ENCODE measurements at regions not wholly inside any gene's neighbourhood (a gene's known extent, or its start where the extent isn't known, plus 50 kb on each side); places are given as distances from the start of the nearest gene placed in this dataset.
"Not testable (repeated sequence)": the region's sequence is repeated elsewhere in the genome, so short reads cannot be mapped to it uniquely, and the experiment has no call there.

DNA sequence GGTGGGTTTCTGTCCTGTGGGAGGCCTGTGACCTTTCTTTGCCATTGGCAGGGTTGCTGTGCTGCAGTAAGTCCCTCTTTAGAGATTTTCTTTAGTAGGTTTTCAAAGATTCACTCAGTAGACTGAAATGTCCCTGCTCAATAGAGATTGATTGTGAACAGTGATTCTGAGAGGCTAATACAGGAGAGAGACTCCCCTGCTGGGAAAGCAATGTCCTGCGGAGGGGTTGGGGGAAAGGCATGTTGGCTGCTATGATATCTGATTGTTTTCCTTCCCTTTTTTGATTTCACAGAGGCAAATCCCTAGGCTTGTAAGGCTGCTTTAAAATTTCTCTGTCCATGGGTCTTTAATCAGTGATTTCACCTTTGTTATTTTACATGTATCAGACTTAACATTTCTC lies 589.9 kb downstream of the ADGRL2 start:
- H3K4me1 ChIP-seq (ENCODE audit: control insufficient read depth, insufficient read depth, low read length): no peaks in the 10 kb centered on the region
- no peaks in the 10 kb centered on the region for H3K27me3 ChIP-seq (ENCODE audit: control insufficient read depth, insufficient read depth, low read length)
- no peaks in the 10 kb centered on the region for H3K36me3 ChIP-seq (ENCODE audit: control insufficient read depth, insufficient read depth, low read length)
- no peak for DNase-seq
- no CpG with 5 or more reads among the region's 1 CpG for WGBS (ENCODE audit: insufficient coverage, low lambda C conversion rate)
- H3K9me3 ChIP-seq (ENCODE audit: control insufficient read depth, low read depth, low read length): no peaks in the 10 kb centered on the region
- no peak overlapping the region for H3K27ac ChIP-seq (ENCODE audit: low read length)
- H3K4me3 ChIP-seq (ENCODE audit: low read length): no peak overlapping the region

DNA sequence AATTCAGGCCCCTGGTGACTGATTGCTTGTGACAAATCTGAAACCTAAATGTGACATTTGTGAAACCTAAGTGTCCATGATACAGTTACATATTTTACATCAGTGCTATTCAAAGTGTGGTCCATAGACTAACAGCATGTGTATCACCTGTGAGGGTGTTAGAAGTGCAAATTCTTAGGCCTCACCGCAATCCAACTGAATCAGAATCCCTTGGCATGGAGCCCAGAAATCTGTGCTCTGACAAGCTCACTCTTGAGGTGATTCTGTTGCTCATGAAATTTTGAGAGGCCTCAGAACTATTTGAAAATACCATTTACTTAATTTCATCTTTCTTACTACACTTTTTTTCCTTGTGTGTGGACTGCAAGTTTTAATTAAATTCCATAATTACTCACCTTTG lies 587.9 kb downstream of the ADGRL2 start:
- no CpG with 5 or more reads among the region's 1 CpG for WGBS (ENCODE audit: insufficient coverage, low lambda C conversion rate)
- no peak overlapping the region for H3K4me3 ChIP-seq (ENCODE audit: low read length)
- H3K27me3 ChIP-seq (ENCODE audit: control insufficient read depth, insufficient read depth, low read length): no peaks in the 10 kb centered on the region
- no peaks in the 10 kb centered on the region for H3K9me3 ChIP-seq (ENCODE audit: control insufficient read depth, low read depth, low read length)
- no peaks in the 10 kb centered on the region for H3K4me1 ChIP-seq (ENCODE audit: control insufficient read depth, insufficient read depth, low read length)
- no peaks in the 10 kb centered on the region for H3K36me3 ChIP-seq (ENCODE audit: control insufficient read depth, insufficient read depth, low read length)
- no peak overlapping the region for H3K27ac ChIP-seq (ENCODE audit: low read length)
- DNase-seq: no peak

GRCh38 chr1:82387012-82387366 lies 586.3 kb downstream of the ADGRL2 start:
- H3K4me3 ChIP-seq (ENCODE audit: low read length): no peak overlapping the region
- 29% methylated on average over 1 of the region's 2 CpGs for WGBS (ENCODE audit: insufficient coverage, low lambda C conversion rate)
- H3K4me1 ChIP-seq (ENCODE audit: control insufficient read depth, insufficient read depth, low read length): no peaks in the 10 kb centered on the region
- DNase-seq: no peak
- H3K27me3 ChIP-seq (ENCODE audit: control insufficient read depth, insufficient read depth, low read length): no peaks in the 10 kb centered on the region
- no peaks in the 10 kb centered on the region for H3K9me3 ChIP-seq (ENCODE audit: control insufficient read depth, low read depth, low read length)
- H3K36me3 ChIP-seq (ENCODE audit: control insufficient read depth, insufficient read depth, low read length): no peaks in the 10 kb centered on the region
- H3K27ac ChIP-seq (ENCODE audit: low read length): no peak overlapping the region

DNA sequence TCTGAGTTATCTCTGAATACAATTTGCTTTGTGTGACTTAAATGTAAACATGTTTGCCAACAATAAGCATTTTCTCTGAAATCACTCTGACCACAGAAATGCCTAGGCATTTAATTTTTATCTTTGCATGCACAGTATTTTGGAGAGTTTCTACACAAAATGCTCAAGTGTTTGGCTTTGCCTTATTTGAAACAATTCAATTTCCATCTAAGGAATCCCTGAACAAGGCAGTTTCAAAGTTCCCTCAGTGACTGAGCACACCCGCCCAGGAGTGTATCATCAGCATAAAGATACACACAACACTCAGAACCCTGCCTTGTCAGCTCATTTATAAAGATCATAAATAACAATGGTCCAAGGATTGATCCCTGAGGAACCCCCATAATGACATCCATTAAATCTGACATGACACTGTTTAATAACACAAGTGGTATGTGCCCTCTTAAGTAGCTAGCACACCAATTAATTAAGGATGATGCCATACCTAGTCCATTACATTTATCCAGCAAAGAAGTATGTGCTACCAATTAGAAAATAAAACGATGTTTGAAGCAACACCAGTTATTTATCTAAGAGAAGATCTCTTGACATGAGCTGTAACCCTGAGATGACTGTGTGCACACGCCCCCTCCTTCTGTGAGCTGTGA lies 585.8 kb downstream of the ADGRL2 start:
- Histone ChIP-seq H3K36me3 (ENCODE audit: control insufficient read depth, insufficient read depth, low read length) (no peaks in the 10 kb centered on the region), H3K4me1 (ENCODE audit: control insufficient read depth, insufficient read depth, low read length) (no peaks in the 10 kb centered on the region), H3K27me3 (ENCODE audit: control insufficient read depth, insufficient read depth, low read length) (no peaks in the 10 kb centered on the region), H3K4me3 (ENCODE audit: low read length) (no peak overlapping the region), H3K27ac (ENCODE audit: low read length) (no peak overlapping the region), H3K9me3 (ENCODE audit: control insufficient read depth, low read depth, low read length) (no peaks in the 10 kb centered on the region)
- WGBS (ENCODE audit: insufficient coverage, low lambda C conversion rate): no CpG with 5 or more reads among the region's 3 CpGs
- DNase-seq: no peak

GRCh38 chr1:82384776-82385175 lies 584.0 kb downstream of the ADGRL2 start:
- H3K27me3 ChIP-seq (ENCODE audit: control insufficient read depth, insufficient read depth, low read length): no peaks in the 10 kb centered on the region
- H3K4me1 ChIP-seq (ENCODE audit: control insufficient read depth, insufficient read depth, low read length): no peaks in the 10 kb centered on the region
- no peak overlapping the region for H3K4me3 ChIP-seq (ENCODE audit: low read length)
- no peak for DNase-seq
- no peaks in the 10 kb centered on the region for H3K9me3 ChIP-seq (ENCODE audit: control insufficient read depth, low read depth, low read length)
- no CpG with 5 or more reads among the region's 3 CpGs for WGBS (ENCODE audit: insufficient coverage, low lambda C conversion rate)
- no peaks in the 10 kb centered on the region for H3K36me3 ChIP-seq (ENCODE audit: control insufficient read depth, insufficient read depth, low read length)
- no peak overlapping the region for H3K27ac ChIP-seq (ENCODE audit: low read length)

DNA sequence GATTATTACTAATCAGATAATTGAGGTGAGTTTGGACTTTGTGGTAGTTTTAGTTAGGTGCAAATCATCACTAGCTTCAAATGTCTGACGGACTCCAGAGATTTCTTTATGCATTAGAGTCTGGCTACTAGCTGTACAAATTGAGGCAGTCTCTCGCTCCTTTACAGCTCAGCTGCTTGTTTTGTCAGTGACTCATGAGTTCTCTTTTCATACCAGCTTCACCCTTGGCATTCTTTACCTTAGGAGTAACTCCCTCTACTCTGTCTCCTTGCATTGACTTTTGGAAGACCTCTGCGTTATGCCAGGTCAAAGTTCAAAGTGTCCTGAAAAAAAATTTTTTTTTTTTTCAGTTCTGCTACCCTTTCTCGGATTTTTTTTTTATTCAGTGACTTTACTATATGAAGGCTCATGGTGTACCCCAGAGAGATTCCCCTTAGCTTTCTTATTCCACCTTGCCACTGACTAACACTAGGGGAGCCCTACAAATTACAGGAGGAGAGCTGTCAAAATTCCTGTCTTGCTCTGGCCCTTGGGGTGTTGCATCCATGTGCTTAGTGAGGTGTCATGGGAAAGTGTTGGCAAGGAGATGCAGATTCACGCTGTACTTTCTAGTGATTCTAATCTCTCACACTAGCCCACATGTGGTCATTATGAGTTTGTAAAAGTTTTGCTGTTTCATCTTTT lies 576.6 kb downstream of the ADGRL2 start:
- H3K9me3 ChIP-seq (ENCODE audit: control insufficient read depth, low read depth, low read length): no peaks in the 10 kb centered on the region
- H3K27ac ChIP-seq (ENCODE audit: low read length): no peak overlapping the region
- no peaks in the 10 kb centered on the region for H3K27me3 ChIP-seq (ENCODE audit: control insufficient read depth, insufficient read depth, low read length)
- H3K36me3 ChIP-seq (ENCODE audit: control insufficient read depth, insufficient read depth, low read length): no peaks in the 10 kb centered on the region
- DNase-seq: no peak
- H3K4me3 ChIP-seq (ENCODE audit: low read length): no peak overlapping the region
- WGBS (ENCODE audit: insufficient coverage, low lambda C conversion rate): 48% methylated on average over 2 of the region's 5 CpGs
- H3K4me1 ChIP-seq (ENCODE audit: control insufficient read depth, insufficient read depth, low read length): no peaks in the 10 kb centered on the region

DNA sequence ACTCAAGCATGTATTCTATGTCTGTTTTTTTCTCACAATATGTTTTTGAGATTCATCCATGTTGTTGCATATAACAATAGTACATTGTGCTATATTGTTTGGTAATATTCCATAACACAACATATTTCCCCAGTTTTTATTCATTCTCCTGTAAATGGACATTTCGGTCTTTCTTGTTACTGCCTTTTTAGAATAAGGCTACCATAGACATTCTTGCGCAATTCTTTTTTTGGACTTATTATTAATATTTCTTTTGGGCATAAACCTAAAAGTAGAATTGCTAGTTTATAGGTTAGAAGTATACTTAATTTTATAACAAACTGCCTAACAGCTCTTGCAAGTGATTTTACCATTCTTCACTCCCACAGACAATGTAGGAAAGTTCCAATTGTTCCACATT lies 573.0 kb downstream of the ADGRL2 start:
- no peaks in the 10 kb centered on the region for H3K27me3 ChIP-seq (ENCODE audit: control insufficient read depth, insufficient read depth, low read length)
- no peaks in the 10 kb centered on the region for H3K4me1 ChIP-seq (ENCODE audit: control insufficient read depth, insufficient read depth, low read length)
- no peak overlapping the region for H3K27ac ChIP-seq (ENCODE audit: low read length)
- WGBS (ENCODE audit: insufficient coverage, low lambda C conversion rate): 100% methylated on average over 1 of the region's 2 CpGs
- H3K36me3 ChIP-seq (ENCODE audit: control insufficient read depth, insufficient read depth, low read length): no peaks in the 10 kb centered on the region
- H3K9me3 ChIP-seq (ENCODE audit: control insufficient read depth, low read depth, low read length): no peaks in the 10 kb centered on the region
- no peak for DNase-seq
- no peak overlapping the region for H3K4me3 ChIP-seq (ENCODE audit: low read length)

DNA sequence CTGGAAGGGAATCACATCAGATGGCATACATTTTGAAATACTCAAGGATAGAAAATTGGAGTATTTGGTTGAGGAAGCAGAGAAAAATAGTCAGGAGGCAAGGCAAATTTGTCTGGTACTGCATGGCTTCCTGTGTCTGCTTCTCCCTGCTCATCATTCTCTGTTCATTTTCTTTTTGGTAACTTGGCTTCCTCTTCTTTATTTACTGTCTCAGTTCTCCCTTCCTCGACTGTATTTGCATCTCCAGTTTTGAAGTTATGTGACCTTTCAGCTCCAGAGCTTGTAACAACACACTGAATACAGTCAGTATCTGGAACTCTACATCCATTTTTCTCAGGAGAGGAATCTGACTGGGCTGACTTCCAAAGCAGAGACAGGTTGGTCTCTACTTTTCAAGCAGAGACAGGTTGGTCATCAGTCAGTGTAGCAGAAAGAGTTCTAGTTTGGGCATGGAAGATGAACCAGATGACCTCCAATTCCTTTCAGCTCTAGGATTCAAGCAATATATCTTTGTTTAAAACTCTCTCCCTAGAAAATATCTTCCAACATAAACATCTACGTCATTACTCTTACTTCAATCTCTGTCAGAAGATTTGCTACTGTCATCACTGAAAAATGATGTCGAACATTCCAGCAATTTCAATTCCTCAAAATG lies 571.2 kb downstream of the ADGRL2 start:
- Histone ChIP-seq H3K36me3 (ENCODE audit: control insufficient read depth, insufficient read depth, low read length) (no peaks in the 10 kb centered on the region), H3K27ac (ENCODE audit: low read length) (no peak overlapping the region), H3K4me3 (ENCODE audit: low read length) (no peak overlapping the region), H3K9me3 (ENCODE audit: control insufficient read depth, low read depth, low read length) (no peaks in the 10 kb centered on the region), H3K4me1 (ENCODE audit: control insufficient read depth, insufficient read depth, low read length) (no peaks in the 10 kb centered on the region), H3K27me3 (ENCODE audit: control insufficient read depth, insufficient read depth, low read length) (no peaks in the 10 kb centered on the region)
- DNase-seq: no peak
- 90% methylated on average over 2 of the region's 3 CpGs for WGBS (ENCODE audit: insufficient coverage, low lambda C conversion rate)

- Histone ChIP-seq H3K27ac (ENCODE audit: low read length) (no peak overlapping the region), H3K4me3 (ENCODE audit: low read length) (no peak overlapping the region), H3K9me3 (ENCODE audit: control insufficient read depth, low read depth, low read length) (no peaks in the 10 kb centered on the region), H3K36me3 (ENCODE audit: control insufficient read depth, insufficient read depth, low read length) (no peaks in the 10 kb centered on the region), H3K27me3 (ENCODE audit: control insufficient read depth, insufficient read depth, low read length) (no peaks in the 10 kb centered on the region), H3K4me1 (ENCODE audit: control insufficient read depth, insufficient read depth, low read length) (no peaks in the 10 kb centered on the region)
- WGBS (ENCODE audit: insufficient coverage, low lambda C conversion rate): no CpG with 5 or more reads among the region's 2 CpGs
- DNase-seq: no peak
These were observed 566.7 kb downstream of the ADGRL2 start for GRCh38 chr1:82367456-82367855.

- no peaks in the 10 kb centered on the region for H3K27me3 ChIP-seq (ENCODE audit: control insufficient read depth, insufficient read depth, low read length)
- no peaks in the 10 kb centered on the region for H3K9me3 ChIP-seq (ENCODE audit: control insufficient read depth, low read depth, low read length)
- H3K4me1 ChIP-seq (ENCODE audit: control insufficient read depth, insufficient read depth, low read length): no peaks in the 10 kb centered on the region
- no peak for DNase-seq
- WGBS (ENCODE audit: insufficient coverage, low lambda C conversion rate): 86% methylated on average over 1 of the region's 2 CpGs
- no peak overlapping the region for H3K27ac ChIP-seq (ENCODE audit: low read length)
- H3K36me3 ChIP-seq (ENCODE audit: control insufficient read depth, insufficient read depth, low read length): no peaks in the 10 kb centered on the region
- H3K4me3 ChIP-seq (ENCODE audit: low read length): no peak overlapping the region
These were observed 566.0 kb downstream of the ADGRL2 start for GRCh38 chr1:82366689-82367088.

GRCh38 chr1:82359541-82359940 lies 558.8 kb downstream of the ADGRL2 start:
- 100% methylated on average over 1 of the region's 5 CpGs for WGBS (ENCODE audit: insufficient coverage, low lambda C conversion rate)

More at GRCh38 chr1:82359541-82359940, 558.8 kb downstream of the ADGRL2 start:
- H3K27ac ChIP-seq (ENCODE audit: low read length); H3K9me3 ChIP-seq (ENCODE audit: control insufficient read depth, low read depth, low read length); DNase-seq; H3K4me1 ChIP-seq (ENCODE audit: control insufficient read depth, insufficient read depth, low read length); H3K4me3 ChIP-seq (ENCODE audit: low read length); H3K27me3 ChIP-seq (ENCODE audit: control insufficient read depth, insufficient read depth, low read length); H3K36me3 ChIP-seq (ENCODE audit: control insufficient read depth, insufficient read depth, low read length): not testable (repeated sequence)
